ENCODE measurements at regions not wholly inside any gene's neighbourhood (a gene's known extent, or its start where the extent isn't known, plus 50 kb on each side); places are given as distances from the start of the nearest gene placed in this dataset.

DNA sequence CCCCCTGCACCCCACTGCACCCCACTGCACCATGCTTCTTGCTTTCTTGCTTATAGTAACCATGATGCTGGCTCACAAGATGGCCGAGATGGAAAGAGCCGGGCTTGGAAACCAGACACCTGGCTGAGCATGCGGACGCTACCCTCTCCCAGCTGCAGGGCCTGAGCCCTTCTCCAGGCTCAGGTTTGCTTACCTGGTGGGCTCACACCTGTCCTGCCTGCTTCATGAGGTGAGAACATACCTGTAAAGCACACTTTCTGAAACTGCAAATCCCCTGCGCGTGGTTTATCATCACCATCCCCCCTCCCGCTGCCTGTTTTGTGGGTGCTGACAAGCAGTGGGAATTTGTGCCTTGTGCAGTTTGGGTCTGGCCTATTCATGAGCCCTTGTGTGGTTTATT, 302.7 kb downstream of the GLRX3 start:
- no peak for TF ChIP-seq POLR2A (IDR thresholded peaks at IDR 0.05)
- TF ChIP-seq, protein P1, sequence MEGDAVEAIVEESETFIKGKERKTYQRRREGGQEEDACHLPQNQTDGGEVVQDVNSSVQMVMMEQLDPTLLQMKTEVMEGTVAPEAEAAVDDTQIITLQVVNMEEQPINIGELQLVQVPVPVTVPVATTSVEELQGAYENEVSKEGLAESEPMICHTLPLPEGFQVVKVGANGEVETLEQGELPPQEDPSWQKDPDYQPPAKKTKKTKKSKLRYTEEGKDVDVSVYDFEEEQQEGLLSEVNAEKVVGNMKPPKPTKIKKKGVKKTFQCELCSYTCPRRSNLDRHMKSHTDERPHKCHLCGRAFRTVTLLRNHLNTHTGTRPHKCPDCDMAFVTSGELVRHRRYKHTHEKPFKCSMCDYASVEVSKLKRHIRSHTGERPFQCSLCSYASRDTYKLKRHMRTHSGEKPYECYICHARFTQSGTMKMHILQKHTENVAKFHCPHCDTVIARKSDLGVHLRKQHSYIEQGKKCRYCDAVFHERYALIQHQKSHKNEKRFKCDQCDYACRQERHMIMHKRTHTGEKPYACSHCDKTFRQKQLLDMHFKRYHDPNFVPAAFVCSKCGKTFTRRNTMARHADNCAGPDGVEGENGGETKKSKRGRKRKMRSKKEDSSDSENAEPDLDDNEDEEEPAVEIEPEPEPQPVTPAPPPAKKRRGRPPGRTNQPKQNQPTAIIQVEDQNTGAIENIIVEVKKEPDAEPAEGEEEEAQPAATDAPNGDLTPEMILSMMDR (IDR thresholded peaks at IDR 0.05) = no peak
